AG09319 (cell line): ENCODE measurements at regions not wholly inside any gene's neighbourhood (a gene's known extent, or its start where the extent isn't known, plus 50 kb on each side); places are given as distances from the start of the nearest gene placed in this dataset.

Experiments
- DNase-seq: peaks from one replicate; pipeline ENCODE4 v3.0.0-alpha.2; 2010; ENCODE audit warnings: low read depth; ENCODE audit errors: extremely low read depth
- CTCF ChIP-seq: IDR thresholded peaks from 2 replicates; pipeline ENCODE4 v1.5.1; 2011; ENCODE audit warnings: low read depth, mild to moderate bottlenecking, inconsistent platforms, low read length, moderate library complexity

- no peak for TF ChIP-seq CTCF
- DNase-seq: no peak
Observed at GRCh38 chr5:52693836-52694235, 93.9 kb upstream of the ITGA1 start.

DNA sequence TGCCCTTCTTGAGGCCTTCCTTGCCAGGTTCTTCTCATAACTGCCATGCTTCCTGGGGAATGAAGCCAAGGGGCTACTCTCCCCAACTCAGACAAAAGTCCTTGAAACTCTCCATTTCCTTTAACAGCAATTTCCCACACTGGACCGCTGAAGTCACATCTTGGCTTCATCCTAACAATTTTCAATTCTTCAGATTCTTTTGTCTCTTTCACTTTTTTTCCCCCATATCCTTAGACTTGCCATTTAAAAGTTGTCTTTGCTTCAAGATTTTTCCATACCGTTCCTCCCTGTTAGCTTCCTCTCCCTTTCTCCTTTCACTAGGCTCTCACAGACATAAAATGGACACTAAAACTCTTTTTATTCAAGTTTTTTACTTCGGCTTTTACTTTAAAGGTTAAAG lies 93.1 kb upstream of the ITGA1 start:
- DNase-seq: no peak
- TF ChIP-seq CTCF: no peak

GRCh38 chr5:52702877-52703276 lies 84.8 kb upstream of the ITGA1 start:
- DNase-seq: no peak

DNA sequence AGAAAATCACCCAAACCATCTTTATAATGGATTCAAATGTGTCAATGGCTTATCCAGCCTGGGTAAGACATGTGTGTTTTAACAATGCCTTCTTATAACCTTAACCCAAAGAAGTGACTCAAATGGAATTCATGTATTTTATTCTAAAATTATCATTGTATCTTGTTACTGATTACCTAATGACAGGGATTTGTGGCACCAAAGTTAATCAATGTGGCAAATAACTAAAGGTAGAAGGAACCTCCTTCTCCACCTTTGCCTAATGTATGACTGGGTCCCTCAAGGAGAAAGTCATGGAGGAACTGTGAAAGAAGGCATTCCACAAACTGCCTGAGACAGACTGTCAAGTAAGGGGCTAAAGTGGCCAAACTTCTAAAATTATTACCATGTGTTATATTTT lies 84.4 kb upstream of the ITGA1 start:
- TF ChIP-seq CTCF: no peak
- DNase-seq: no peak

More at GRCh38 chr5:52702877-52703276, 84.8 kb upstream of the ITGA1 start:
- TF ChIP-seq CTCF: no peak

- TF ChIP-seq CTCF: no peak
- DNase-seq: no peak
Observed at GRCh38 chr5:52705720-52706119, 82.0 kb upstream of the ITGA1 start.

GRCh38 chr5:52706775-52707174 lies 80.9 kb upstream of the ITGA1 start:
- DNase-seq: no peak
- no peak for TF ChIP-seq CTCF

GRCh38 chr5:52707616-52708015 lies 80.1 kb upstream of the ITGA1 start:
- no peak for TF ChIP-seq CTCF
- DNase-seq: no peak
